ENCODE measurements at regions not wholly inside any gene's neighbourhood (a gene's known extent, or its start where the extent isn't known, plus 50 kb on each side); places are given as distances from the start of the nearest gene placed in this dataset.

GRCh38 chr18:11501352-11501751, 108.0 kb upstream of the SLC35G4 start:
- Histone ChIP-seq H3K4me1 (no peaks in the 10 kb centered on the region), H3K27ac (no peak overlapping the region), H3K4me3 (no peak overlapping the region), H3K36me3 (no peaks in the 10 kb centered on the region), H3K27me3 (no peaks in the 10 kb centered on the region), H3K9me3 (no peaks in the 10 kb centered on the region)
- no peak for DNase-seq
- TF ChIP-seq POLR2A (IDR thresholded peaks at IDR 0.05), result no peak
- TF ChIP-seq CTCF (IDR thresholded peaks at IDR 0.05), result no peak
- WGBS, 4 donors, result 79 to 86% (median 80%) methylated on average over 4 of the region's 4 CpGs
- intact Hi-C loops (cut with DNase I), result no loop called here
- ATAC-seq, result no peak

GRCh38 chr18:11500153-11501122, 109.0 kb upstream of the SLC35G4 start:
- Histone ChIP-seq H3K36me3 (no peaks in the 10 kb centered on the region), H3K9me3 (no peaks in the 10 kb centered on the region), H3K27me3 (no peaks in the 10 kb centered on the region), H3K4me3 (no peak overlapping the region), H3K4me1 (no peaks in the 10 kb centered on the region), H3K27ac (no peak overlapping the region)
- peak in 1 of 5 donors; percentile 36 for DNase-seq
- 58 to 71% (median 63%) methylated on average over 8 of the region's 8 CpGs for WGBS, 4 donors
- TF ChIP-seq POLR2A (IDR thresholded peaks at IDR 0.05) (no peak), CTCF (IDR thresholded peaks at IDR 0.05) (no peak)
- intact Hi-C loops (cut with DNase I), result no loop called here
- peak in 3 of 4 donors; percentile 57 to 86 (median 83) for ATAC-seq

GRCh38 chr18:11498821-11499220, 110.6 kb upstream of the SLC35G4 start:
- Histone ChIP-seq H3K27ac (no peak overlapping the region), H3K4me1 (peaks cover 0 to 5% (median 0%) of the 10 kb centered on the region in 12 donors), H3K27me3 (no peaks in the 10 kb centered on the region), H3K9me3 (no peaks in the 10 kb centered on the region), H3K36me3 (no peaks in the 10 kb centered on the region), H3K4me3 (no peak overlapping the region)
- 66 to 75% (median 67%) methylated on average over 1 of the region's 1 CpG for WGBS, 4 donors
- DNase-seq (no peak), ATAC-seq (no peak)
- intact Hi-C loops (cut with DNase I), result no loop called here
- TF ChIP-seq CTCF (IDR thresholded peaks at IDR 0.05) (no peak), POLR2A (IDR thresholded peaks at IDR 0.05) (no peak)

- no peaks in the 10 kb centered on the region for H3K27me3 ChIP-seq
- H3K27ac ChIP-seq, result no peak overlapping the region
- no peak for TF ChIP-seq CTCF (IDR thresholded peaks at IDR 0.05)
- TF ChIP-seq POLR2A (IDR thresholded peaks at IDR 0.05), result no peak
- peak in 1 of 5 donors; percentile 39 for DNase-seq
- 57 to 70% (median 62%) methylated on average over 2 of the region's 2 CpGs for WGBS, 4 donors
- H3K4me1 ChIP-seq, result peaks cover 0 to 5% (median 0%) of the 10 kb centered on the region in 12 donors
- no peaks in the 10 kb centered on the region for H3K9me3 ChIP-seq
- peak in 2 of 4 donors; percentile 56 to 66 for ATAC-seq
- intact Hi-C loops (cut with DNase I), result no loop called here
- no peaks in the 10 kb centered on the region for H3K36me3 ChIP-seq
- H3K4me3 ChIP-seq, result no peak overlapping the region
These were observed 111.8 kb upstream of the SLC35G4 start for GRCh38 chr18:11497585-11497984.
